NCI-H1048 (cell line): ENCODE measurements at regions not wholly inside any gene's neighbourhood (a gene's known extent, or its start where the extent isn't known, plus 50 kb on each side); places are given as distances from the start of the nearest gene placed in this dataset.
"Not testable (repeated sequence)": the region's sequence is repeated elsewhere in the genome, so short reads cannot be mapped to it uniquely, and the experiment has no call there.

Source experiments
- DNase-seq: peaks from one replicate; lab custom pipeline; 2025; lab: John Stamatoyannopoulos, UW

DNA sequence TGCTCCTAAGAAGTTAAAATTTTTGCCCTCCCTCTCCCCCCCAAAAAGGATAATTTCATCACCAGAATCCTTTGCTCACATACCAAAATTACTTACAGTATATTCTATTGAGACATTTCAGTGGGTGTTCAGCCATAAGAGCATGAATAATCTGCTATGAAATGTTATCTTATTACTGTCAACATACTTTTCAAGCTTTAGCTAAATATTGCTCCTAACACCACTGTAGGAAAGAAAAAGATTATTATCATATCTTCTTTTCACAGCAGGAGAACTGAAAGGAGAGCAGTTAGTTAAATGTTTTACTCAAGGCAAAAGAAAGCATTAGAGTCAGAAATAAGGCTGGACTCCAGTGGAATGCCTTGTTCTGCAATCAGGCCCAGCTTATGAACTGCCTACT is 231.0 kb upstream of the GYPA start:
- no peak for DNase-seq

DNA sequence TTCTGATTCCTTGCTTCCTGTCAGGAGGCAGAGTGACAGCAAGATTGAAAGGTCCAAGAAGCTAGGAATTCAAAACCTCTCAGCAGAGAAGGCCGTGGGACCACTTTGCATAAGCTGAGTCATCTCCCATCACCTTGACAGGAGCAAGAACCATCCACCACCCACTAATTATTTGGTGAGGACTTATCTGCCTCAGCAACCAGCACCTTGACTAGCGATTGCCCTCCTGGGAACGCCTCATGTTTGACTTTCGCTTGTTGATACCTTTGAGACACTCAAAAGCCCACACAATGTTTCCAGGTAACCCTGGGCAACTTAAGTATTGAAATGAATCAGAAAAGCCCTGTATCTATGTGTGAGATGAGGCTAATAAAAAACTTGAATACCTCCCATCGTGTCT is 233.5 kb upstream of the GYPA start:
- no peak for DNase-seq

DNA sequence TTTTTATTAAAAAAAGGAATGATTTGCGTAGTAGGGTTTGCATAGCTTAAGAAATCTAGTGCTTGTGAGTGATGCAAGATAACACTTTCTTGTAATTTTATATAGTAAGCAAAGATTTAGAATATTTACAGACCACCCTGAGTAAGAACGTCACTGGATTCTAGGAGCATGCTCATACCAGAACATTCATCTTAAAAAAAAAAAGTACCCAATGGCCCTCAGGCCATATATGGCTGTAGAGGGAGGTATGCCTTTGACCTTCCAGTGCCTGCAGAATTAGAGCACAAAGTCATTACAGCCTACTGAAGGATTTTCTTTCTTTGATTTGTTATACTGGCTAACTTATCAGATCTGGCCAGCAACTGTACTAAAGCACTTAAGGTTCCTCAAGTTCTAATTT is 236.3 kb upstream of the GYPA start:
- DNase-seq = no peak

DNA sequence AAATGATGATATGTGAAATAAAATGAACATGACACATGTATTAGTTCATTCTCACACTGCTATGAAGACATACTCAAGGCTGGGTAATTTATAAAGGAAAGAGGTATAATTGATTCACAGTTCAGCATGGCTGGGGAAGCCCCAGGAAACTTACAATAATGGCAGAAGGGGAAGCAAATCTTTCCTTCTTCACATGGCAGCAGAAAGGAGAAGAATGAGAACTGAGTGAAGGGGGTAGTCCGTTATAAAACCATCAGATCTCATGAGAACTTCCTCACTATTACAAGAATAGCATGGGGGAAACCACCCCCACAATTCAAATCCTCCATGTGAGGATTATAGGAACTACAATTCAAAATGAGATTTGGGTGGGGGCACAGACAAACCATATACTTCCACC is 243.9 kb upstream of the GYPA start:
- DNase-seq = no peak

DNA sequence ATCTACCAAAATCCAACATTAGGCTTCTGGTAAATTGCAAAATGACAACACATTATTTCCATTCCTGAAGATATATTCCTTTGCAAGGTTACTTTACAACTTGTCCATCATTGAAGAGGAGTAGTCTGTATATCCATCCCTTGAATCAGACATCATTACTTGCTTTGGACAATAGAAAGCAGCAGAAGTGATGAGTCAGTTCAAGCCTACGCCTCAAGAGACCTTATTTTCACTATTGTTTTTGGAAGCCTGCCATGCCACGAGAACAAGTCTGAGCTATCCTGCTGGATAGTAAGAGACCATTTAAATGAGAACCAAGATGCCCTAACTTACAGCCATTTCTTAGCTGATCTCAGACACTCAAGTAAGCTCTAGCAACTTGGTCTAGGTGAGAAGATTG is 246.0 kb upstream of the HHIP start:
- no peak for DNase-seq

DNA sequence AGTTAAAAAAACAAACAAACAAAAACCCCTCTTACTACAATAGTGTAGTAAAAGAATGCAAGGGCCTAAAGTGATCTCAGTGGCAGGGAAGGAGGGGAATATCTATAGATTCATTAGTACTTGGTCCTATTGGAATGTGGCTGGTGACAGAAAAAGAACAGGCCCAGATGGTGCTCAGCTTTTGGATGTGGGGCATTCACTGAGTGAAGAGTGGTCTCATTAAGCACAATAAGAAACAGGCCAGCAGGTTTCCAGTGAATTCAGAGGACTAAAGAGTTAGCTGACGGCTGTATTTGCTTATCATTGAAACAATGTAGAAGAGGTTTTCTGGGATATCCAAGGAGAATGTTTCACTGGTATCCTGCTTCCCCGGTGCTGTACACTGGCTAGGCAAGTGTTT is 243.8 kb upstream of the HHIP start:
- DNase-seq = no peak

DNA sequence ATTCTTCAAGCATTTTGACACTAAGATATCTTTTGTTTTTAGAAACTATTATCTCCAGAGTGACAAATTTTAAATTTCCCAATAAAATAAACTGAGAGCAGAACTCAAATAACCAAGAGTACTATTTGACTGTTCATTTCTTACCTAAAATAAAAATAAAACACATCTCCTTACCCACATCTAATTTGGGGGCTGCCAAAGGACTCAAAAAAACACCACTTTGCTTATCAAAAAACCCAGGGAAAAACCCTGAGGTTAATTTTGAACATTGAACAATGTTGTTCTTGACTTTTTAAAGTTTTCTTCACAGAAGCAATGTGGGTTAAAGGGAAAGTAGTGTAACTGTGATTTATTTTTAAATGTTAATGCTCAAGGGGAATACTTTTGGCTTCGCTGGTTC is 243.0 kb upstream of the HHIP start:
- DNase-seq = no peak

DNA sequence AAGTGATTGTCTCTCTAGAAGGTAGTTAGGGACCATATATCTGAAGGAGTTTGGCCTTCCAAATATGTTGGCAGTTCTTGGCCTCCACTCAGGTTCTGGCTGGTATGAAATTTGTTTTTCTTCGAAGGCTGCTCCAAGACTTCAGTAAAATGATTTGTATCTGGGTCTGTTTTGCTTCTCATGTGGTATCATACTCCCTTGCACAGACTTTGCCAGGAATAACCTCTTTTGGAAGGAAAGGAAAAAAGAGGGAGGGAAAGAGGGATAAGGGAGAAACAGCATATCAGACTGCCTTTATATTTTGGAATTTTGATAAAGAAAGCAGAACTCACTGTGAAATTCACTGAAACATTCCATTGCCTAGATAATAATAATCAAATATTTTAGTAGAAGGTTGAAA is 242.1 kb upstream of the HHIP start:
- no peak for DNase-seq

DNA sequence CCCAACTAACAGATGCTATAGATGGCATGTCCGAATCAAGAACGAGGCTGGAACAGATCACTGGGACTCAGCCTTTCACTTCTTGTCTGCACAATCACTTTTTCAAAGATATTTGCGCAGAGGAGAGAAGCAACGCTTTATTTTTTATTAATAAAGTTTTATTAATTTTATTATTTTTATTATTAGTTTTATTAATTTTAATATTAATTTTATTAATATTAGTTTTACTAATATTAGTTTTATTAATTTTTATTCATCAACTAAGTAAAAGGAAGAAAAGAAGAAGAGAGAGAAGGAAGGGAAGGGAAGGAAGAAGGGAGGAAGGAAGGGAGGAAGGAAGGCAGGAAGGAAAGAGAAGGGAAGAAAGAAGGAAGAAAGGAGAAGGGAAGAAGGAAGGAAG is 236.4 kb upstream of the HHIP start:
- DNase-seq = no peak

DNA sequence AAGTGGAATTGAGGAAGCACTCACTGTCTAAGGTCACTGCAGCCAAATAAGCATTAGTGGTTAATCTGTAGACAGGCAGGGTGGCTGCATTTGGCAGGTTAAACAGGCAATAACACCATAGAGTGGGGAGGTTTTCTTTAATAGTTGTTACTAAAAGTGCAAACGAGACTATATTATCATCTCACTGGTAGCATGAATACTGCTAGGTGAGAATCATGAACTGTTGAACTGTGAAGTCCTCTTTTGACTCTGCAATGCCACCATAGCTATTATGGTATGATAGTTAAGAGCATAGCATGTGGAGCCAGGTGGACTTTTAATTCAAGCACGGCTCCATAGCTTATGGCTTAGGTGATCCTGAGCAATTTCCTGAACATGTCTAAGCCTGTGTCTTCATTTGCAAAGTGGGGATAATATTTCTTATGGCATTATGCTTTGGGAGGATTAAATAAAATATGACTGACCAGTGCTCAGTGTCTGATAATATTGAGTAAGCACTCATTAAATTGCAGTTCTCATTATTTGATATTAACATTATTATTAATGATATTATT is 235.6 kb upstream of the HHIP start:
- no peak for DNase-seq

DNA sequence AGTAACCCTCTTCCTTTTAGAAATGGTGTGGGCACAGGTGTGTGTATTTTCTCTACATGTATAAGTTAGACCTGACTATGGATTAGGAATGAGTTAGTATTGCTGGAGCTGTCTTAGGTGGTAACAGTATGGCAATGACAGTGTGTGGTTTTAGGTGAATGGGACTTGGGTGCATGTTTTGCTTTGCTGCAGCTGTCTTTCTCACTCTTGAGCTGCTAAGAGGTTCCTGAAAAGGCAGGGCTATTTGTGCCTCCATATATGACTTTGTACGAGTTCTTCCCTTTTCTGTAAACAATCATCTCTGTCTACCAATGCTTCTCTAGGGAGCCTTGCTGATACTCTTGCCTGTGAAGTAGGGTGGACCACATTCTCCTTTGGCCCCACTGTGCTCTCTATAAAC is 234.8 kb upstream of the HHIP start:
- DNase-seq = no peak

DNA sequence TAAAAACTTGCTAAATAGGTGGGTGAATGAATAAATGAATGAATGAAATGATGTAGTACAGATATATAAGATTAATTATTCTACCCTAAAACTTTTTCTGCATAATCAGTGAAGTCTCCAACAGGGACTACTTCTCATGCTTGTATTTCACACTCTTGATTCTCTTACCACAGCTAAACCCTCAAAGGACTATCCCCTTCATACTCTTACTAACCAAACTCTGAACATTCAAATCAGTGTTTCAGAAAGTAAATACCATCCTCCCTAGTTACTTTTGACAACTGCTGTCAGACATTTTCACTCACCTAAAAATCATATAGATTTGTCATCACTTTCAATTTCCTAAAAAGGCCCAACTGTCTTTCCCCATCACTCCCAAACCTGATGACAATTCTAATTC is 234.3 kb upstream of the HHIP start:
- DNase-seq = no peak

DNA sequence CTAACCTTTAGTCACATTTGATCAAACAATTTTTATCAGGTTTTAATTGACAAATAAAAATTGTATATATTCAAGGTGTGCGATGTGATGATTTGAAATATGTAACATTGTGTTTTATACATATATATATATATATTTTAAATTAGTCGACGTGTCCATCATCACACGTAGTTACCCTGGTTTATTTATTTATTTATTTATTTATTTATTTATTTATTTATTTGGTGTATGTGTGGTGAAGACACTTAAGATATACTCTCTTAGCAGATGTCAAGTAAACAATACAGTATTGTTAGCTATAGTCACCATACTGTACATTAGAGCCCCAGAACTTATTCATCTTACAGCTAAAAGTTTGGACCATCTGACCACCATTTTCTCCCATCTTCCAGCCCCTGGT is 224.9 kb upstream of the HHIP start:
- no peak for DNase-seq

DNA sequence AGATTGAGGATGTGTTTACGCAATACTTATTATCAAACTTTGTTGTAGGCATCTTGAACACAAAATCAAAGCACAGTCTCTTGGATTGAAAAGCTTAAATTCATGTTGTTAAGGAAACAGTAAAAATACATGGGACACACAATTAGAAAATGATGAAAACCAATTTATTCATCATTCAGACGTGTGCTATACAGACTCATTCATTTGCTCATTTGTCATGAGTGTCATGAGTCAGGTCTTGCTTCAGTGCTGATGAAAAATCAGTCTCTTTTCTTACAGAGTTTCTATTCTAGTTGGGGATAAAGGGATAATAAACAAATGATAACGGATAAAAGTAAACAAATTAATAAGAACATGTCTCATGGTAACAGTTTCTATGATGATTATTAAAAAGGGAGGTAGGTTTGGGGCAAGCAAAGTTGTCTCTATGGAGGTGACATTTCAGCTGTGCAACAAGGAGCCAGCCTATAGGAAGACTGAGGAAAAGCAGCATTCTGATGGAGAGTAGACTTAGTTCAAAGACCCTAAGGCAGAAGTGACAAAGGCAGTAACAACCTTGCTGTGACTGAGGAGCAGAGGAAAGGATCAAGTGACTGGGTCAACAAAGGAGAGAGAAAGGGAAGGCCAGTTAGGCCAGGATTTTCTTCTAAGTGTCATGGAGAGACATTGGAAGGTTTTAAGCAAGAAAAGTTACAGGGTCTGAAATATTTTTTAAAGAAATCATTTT is 224.0 kb upstream of the HHIP start:
- no peak for DNase-seq

DNA sequence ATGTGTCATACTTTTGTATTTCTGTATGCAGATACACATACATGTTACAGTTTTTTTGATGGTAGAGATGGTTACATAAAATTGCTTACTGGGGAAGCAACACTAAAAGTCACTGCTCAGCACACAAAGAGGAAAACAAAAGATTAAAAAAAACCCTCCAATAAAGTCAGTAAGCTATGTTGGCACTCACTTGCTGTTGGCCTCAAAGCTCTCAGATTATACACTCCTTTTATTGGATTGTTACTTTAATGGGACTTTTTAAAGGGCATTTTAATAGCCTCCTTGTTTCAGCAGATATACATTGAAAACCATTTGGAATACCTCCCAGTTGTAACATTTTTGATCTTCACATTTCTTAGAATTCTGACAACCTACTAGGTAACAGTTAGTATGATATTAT is 222.0 kb upstream of the HHIP start:
- DNase-seq = no peak

DNA sequence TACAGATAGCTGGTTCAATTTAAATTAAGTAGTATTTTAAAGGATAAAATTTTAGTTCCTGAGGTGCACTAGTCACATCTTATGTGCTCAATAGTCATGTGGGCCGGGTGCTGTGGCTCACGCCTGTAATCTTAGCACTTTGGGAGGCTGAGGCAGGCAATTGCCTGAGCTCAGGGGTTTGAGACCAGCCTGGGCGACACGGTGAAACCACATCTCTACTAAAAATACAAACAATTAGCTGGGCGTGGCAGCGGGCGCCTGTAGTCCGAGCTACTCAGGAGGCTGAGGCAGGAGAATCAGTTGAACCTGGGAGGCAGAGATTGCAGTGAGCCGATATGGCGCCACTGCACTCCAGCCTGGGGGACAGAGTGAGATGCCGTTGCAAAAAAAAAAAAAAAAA is 219.9 kb upstream of the HHIP start:
- not testable (repeated sequence) for DNase-seq

DNA sequence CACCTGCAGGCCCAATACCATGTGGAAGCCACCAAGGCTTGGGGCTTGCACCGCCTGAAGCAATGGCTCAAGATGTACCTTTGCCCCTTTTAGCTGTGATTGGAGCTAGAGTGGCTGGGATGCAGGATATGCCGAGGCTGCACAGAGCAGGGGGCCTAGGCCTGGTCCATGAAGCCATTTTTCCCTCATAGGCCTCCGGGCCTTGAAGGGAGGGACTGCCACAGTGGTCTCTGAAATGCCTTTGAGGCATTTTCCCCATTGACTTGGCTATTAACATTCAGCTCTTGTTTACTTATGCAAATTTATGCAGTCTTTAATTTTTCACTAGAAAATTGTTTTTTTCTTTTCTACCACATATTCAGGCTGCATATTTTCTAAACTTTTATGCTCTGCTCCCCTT is 203.2 kb upstream of the HHIP start:
- no peak for DNase-seq

DNA sequence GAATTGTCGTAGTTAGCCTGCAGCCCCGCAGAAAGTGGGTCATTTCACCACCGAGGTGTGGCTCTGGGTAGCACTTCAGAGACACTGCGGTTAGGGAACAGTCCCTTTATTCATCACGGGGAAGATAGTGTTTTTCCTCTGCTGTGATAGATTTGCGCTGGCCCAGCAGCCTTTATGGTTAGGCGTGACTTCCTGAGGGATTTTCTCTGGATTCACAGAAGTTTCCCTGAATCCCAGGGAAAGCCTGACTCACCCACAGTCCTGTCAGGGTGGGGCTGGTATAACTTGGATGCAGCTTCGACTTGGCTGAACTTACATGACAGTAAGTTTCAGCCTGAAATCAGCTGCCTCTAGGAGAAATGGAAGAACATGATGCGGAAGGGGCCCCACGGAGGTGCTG is 196.3 kb upstream of the HHIP start:
- no peak for DNase-seq

DNA sequence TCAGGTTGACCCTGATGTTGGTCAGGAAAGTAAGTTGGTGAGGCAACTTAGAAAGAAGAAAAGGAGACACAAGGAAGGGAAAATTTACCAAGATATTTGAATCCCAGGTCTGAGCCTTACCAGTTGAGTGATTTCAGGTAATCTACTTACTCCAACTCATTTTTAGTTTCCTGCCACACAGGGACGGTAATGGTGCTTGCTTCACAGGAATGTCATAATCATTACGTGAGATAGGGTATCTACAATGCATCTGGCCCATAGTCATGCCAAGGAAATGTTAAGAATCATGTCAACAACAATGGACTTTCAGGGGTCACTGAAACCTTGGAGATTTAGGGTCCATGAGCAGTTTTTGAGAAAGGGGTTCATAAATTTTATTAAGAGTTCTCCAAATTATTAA is 195.4 kb upstream of the HHIP start:
- DNase-seq = no peak

DNA sequence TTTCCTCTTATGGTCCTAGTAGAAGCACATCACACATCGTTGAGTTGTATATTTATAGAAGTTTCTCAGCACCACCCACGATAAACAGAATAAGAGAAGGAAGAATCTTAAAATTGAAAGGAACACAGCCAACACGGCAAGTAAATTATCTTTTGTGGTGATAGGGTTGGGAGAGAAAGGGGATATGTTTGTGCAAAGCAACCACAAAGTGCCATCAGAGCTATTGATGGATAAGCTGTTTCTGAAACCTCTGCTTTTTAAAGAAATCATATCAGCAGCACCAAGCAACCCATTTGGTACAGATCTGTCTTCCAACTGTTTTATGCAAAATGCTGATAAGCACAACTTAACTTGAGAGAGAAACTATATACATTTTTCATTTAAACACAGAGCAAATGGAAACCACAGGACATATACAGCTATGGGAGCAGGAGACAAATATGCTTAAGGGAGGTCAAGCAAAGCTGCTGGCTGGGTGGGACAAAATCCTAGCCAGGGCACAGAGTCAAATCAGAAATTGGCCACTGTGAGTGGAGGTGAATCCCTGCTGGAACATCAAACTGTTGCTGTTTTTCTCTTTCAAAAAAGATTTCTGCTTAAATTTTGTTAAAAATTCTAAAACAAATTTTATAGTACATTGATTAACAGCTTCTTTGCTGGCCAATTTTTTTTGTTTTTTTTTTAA is 194.0 kb upstream of the HHIP start:
- DNase-seq = no peak

DNA sequence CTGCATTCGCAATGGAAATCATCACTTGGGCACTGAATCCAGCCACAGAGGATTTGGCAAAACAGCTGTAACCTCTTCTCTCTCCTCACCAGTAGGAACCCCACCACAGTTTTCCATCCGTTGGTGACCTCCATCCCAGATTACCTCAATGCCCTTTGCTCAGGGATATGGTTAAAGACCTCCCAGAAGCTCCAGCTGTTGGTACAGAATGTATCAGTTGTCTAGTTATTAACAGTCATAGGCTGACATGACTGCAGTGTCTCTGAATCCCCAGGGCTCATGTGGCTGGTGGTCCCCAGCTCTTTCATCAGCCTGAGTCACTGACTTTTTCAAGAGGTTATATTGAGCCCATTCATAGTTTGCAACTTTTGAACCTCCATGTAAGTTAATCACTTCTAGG is 189.8 kb upstream of the HHIP start:
- no peak for DNase-seq

DNA sequence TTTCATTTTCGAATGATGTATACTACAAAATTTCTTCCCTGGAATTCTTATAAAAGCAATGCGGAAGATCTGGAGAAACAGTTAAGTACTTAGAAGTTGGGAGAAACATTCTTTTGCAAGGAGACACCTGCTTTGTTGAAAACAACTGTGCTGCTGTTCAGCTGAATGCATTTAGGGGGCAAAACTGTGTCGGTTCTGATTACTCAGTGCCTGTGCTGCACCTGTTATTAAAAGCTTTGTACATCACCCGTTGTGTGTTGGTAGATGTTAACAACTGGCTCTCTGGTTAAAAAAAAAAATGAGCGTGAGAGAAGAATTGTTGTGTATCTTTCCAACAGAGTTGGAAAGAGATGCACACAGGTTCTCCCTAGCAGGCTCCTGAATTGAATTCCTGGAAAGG is 184.1 kb upstream of the HHIP start:
- no peak for DNase-seq

DNA sequence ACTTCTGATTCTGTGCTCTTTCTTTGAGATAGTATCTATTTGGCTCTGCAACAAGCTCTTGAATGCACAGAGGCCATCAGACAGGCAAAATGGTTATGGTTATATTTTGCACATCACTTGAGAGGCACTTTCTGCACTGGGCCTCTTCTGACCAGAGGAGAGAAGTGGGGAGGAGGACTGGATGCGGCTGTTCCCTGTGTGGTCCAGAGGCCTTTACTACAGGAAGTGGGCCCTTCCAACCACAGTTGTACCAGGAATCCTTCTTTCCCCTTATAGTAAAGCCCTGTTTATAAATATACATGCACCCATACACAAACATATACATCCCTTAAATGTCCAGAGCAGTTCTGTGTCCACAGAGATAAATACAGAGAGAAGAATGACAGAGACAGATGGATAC is 182.7 kb upstream of the HHIP start:
- no peak for DNase-seq

DNA sequence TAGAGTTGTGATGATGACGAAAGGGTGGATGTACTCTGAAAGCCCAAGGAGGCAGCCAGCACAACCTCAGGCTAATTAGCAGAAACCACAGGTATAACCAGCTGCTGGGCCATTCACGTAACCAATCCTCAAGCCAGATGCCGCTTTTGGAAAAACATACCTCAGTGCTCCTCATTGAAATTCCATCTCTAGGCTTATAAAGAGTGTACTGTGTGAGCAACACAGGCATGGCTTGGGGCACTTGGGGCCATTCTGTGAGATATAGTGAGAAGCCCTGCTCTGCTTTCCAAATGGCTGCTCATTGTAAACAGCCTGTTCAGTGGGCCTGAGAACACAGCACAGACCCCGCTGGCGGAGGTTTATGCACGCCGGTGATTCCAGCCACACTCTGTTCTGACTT is 182.1 kb upstream of the HHIP start:
- DNase-seq = no peak
